ENCODE measurements at regions not wholly inside any gene's neighbourhood (a gene's known extent, or its start where the extent isn't known, plus 50 kb on each side); places are given as distances from the start of the nearest gene placed in this dataset.

DNA sequence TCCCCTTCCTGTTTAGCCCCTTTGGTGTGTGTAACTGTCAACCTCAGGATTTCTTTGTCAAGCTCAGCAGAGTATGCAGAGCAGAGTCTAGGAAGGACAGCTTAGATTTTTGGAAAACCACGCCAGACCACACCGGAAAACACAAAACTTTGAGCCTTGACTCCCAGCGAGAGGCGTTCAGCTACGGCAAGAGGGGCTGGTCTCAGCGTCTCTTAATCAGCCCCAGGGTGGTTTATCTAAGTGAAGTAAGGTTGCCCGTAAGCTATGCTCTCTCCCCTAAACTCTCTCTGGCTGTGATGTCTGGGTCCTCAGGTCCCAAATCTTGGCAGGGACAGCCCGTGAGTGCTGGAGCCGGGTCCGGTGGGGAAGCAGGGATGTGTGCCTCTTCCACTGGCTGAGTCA, 230.9 kb downstream of the KLF6 start:
- TF ChIP-seq, protein P1, sequence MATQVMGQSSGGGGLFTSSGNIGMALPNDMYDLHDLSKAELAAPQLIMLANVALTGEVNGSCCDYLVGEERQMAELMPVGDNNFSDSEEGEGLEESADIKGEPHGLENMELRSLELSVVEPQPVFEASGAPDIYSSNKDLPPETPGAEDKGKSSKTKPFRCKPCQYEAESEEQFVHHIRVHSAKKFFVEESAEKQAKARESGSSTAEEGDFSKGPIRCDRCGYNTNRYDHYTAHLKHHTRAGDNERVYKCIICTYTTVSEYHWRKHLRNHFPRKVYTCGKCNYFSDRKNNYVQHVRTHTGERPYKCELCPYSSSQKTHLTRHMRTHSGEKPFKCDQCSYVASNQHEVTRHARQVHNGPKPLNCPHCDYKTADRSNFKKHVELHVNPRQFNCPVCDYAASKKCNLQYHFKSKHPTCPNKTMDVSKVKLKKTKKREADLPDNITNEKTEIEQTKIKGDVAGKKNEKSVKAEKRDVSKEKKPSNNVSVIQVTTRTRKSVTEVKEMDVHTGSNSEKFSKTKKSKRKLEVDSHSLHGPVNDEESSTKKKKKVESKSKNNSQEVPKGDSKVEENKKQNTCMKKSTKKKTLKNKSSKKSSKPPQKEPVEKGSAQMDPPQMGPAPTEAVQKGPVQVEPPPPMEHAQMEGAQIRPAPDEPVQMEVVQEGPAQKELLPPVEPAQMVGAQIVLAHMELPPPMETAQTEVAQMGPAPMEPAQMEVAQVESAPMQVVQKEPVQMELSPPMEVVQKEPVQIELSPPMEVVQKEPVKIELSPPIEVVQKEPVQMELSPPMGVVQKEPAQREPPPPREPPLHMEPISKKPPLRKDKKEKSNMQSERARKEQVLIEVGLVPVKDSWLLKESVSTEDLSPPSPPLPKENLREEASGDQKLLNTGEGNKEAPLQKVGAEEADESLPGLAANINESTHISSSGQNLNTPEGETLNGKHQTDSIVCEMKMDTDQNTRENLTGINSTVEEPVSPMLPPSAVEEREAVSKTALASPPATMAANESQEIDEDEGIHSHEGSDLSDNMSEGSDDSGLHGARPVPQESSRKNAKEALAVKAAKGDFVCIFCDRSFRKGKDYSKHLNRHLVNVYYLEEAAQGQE (IDR thresholded peaks at IDR 0.05; ENCODE audit: insufficient replicate concordance, low read depth) = no peak
- TF ChIP-seq SPI1 (IDR thresholded peaks at IDR 0.05; ENCODE audit: borderline replicate concordance, low read depth) (no peak), POLR2AphosphoS5 (IDR thresholded peaks at IDR 0.05; ENCODE audit: low read depth) (no peak), GABPA (IDR thresholded peaks at IDR 0.05; ENCODE audit: low read depth) (no peak)
- TF ChIP-seq, protein P2, sequence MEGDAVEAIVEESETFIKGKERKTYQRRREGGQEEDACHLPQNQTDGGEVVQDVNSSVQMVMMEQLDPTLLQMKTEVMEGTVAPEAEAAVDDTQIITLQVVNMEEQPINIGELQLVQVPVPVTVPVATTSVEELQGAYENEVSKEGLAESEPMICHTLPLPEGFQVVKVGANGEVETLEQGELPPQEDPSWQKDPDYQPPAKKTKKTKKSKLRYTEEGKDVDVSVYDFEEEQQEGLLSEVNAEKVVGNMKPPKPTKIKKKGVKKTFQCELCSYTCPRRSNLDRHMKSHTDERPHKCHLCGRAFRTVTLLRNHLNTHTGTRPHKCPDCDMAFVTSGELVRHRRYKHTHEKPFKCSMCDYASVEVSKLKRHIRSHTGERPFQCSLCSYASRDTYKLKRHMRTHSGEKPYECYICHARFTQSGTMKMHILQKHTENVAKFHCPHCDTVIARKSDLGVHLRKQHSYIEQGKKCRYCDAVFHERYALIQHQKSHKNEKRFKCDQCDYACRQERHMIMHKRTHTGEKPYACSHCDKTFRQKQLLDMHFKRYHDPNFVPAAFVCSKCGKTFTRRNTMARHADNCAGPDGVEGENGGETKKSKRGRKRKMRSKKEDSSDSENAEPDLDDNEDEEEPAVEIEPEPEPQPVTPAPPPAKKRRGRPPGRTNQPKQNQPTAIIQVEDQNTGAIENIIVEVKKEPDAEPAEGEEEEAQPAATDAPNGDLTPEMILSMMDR (IDR thresholded peaks at IDR 0.05; ENCODE audit: insufficient read depth, low read length) = no peak
- no peak for DNase-seq (ENCODE audit: low read depth in 1 of 2, low spot score in 1 of 2)
- H3K27me3 ChIP-seq (ENCODE audit: insufficient read depth, poor library complexity, severe bottlenecking) = no peaks in the 10 kb centered on the region

DNA sequence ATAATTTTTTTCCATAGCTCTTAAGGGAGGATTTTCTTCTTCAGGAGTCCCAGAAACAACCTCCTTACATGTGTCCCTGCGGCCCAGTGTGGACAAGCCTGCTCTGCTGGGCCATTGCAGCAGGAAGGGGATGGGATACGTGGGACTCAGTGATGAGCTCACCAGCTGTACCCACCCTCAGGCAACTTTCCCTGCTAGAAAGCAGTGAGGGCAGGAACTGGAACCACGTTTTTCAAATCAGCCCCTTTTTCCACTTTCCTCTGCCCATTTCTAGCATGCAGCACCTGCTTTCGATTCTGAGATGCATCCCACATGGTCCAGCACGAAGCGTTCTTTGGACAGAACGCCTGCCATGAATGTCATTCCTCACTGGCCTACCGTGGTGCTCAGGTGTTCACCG, 232.7 kb downstream of the KLF6 start:
- TF ChIP-seq POLR2AphosphoS5 (IDR thresholded peaks at IDR 0.05; ENCODE audit: low read depth) = no peak
- TF ChIP-seq, protein P1 (IDR thresholded peaks at IDR 0.05; ENCODE audit: insufficient replicate concordance, low read depth) = no peak
- TF ChIP-seq, protein P2 (IDR thresholded peaks at IDR 0.05; ENCODE audit: insufficient read depth, low read length) = no peak
- TF ChIP-seq SPI1 (IDR thresholded peaks at IDR 0.05; ENCODE audit: borderline replicate concordance, low read depth) = no peak
- TF ChIP-seq GABPA (IDR thresholded peaks at IDR 0.05; ENCODE audit: low read depth) = no peak
- DNase-seq (ENCODE audit: low read depth in 1 of 2, low spot score in 1 of 2) = no peak
- Histone ChIP-seq H3K27me3 (ENCODE audit: insufficient read depth, poor library complexity, severe bottlenecking) (no peaks in the 10 kb centered on the region), H3K27ac (replicated peaks) (no peak overlapping the region), H3K4me3 (replicated peaks; ENCODE audit: insufficient read depth, low read length) (no peak overlapping the region)

More for the DNA sequence above, 230.9 kb downstream of the KLF6 start:
- no peak overlapping the region for H3K27ac ChIP-seq (replicated peaks)
- H3K4me3 ChIP-seq (replicated peaks; ENCODE audit: insufficient read depth, low read length) = no peak overlapping the region

DNA sequence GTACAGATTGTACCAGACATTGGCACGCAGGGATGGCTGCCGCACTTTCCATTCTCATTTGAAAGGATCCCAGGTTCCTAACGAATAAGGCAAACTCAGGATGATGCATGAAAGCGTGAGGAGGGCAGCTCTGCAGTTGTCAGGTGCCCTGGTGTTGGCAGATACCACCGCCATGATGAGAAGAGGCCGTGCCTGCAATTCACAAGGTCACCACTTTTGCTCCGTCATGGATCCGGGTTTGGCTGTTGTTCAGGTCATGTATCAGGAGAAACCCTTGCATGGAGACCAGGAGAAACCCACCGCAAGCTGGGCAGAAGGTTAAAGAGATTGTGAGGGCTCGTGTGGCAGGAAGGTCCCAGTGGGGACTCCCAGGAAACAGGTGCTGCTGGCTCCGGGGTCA, 233.2 kb downstream of the KLF6 start:
- Histone ChIP-seq H3K4me3 (replicated peaks; ENCODE audit: insufficient read depth, low read length) (no peak overlapping the region), H3K27ac (replicated peaks) (no peak overlapping the region), H3K27me3 (ENCODE audit: insufficient read depth, poor library complexity, severe bottlenecking) (no peaks in the 10 kb centered on the region)
- DNase-seq (ENCODE audit: low read depth in 1 of 2, low spot score in 1 of 2) = no peak
- TF ChIP-seq POLR2AphosphoS5 (IDR thresholded peaks at IDR 0.05; ENCODE audit: low read depth) = no peak
- TF ChIP-seq, protein P2 (IDR thresholded peaks at IDR 0.05; ENCODE audit: insufficient read depth, low read length) = no peak
- TF ChIP-seq, protein P1 (IDR thresholded peaks at IDR 0.05; ENCODE audit: insufficient replicate concordance, low read depth) = no peak
- TF ChIP-seq GABPA (IDR thresholded peaks at IDR 0.05; ENCODE audit: low read depth) = no peak
- no peak for TF ChIP-seq SPI1 (IDR thresholded peaks at IDR 0.05; ENCODE audit: borderline replicate concordance, low read depth)
